PC-9 (cell line): ENCODE measurements at regions not wholly inside any gene's neighbourhood (a gene's known extent, or its start where the extent isn't known, plus 50 kb on each side); places are given as distances from the start of the nearest gene placed in this dataset.

Experiments
- BruUV-seq: library from RNA; stranded (reverse); fragments of 400-500 nt; replicated peaks from 2 replicates; lab custom pipeline; 2021; lab: Mats Ljungman, UMichigan
- CTCF ChIA-PET: fragments of 300-600 bp; sonication (Branson Sonifier 250); formaldehyde crosslinking; loops from one replicate; lab custom pipeline; 2022; ENCODE audit warnings: antibody characterized with exemption; lab: Charles Lee
- POLR2A ChIA-PET: fragments of 300-600 bp; sonication (Branson Sonifier 250); formaldehyde crosslinking; loops from one replicate; lab custom pipeline; 2022; ENCODE audit warnings: antibody characterized with exemption; ENCODE audit not compliant: unreplicated experiment; lab: Charles Lee
- DNase-seq, 2 experiments: peaks; one replicate each; pipeline versions ENCODE4 v3.0.0 to v3.0.0-alpha.2; 2015 to 2022; ENCODE audit warnings: mixed read lengths in 1 of 2
- H2AFZ ChIP-seq: fragments of 200-600 bp; sonication (generic); 2 replicates; pipeline ENCODE4 v1.8.1; 2017; ENCODE audit warnings: antibody characterized with exemption
- H3F3A ChIP-seq: fragments of 200-600 bp; sonication (generic); 2 replicates; pipeline ENCODE4 v1.8.1; 2017; ENCODE audit warnings: antibody characterized with exemption, mild to moderate bottlenecking, low read depth; ENCODE audit not compliant: insufficient read depth
- H3K27ac ChIP-seq: fragments of 200-600 bp; sonication (generic); 2 replicates; pipeline ENCODE4 v1.6.1; 2016; ENCODE audit warnings: mixed run types
- H3K27me3 ChIP-seq: fragments of 200-600 bp; sonication (generic); 2 replicates; pipeline ENCODE4 v1.6.1; 2016; ENCODE audit warnings: low read depth, mixed run types; ENCODE audit not compliant: insufficient read depth
- H3K36me3 ChIP-seq: fragments of 200-600 bp; sonication (generic); 2 replicates; pipeline ENCODE4 v1.6.1; 2016; ENCODE audit warnings: low read depth, mixed run types
- H3K4me1 ChIP-seq: fragments of 200-600 bp; sonication (generic); replicated peaks from 2 replicates; pipeline ENCODE4 v1.6.1; 2016; ENCODE audit warnings: mixed run types; ENCODE audit not compliant: insufficient read depth
- H3K4me2 ChIP-seq: fragments of 200-600 bp; sonication (generic); 2 replicates; pipeline ENCODE4 v1.6.1; 2017; ENCODE audit warnings: mixed run types
- H3K4me3 ChIP-seq: fragments of 200-600 bp; sonication (generic); 2 replicates; pipeline ENCODE4 v1.6.1; 2016; ENCODE audit warnings: mixed run types
- H3K79me2 ChIP-seq: fragments of 200-600 bp; sonication (generic); 2 replicates; pipeline ENCODE4 v1.6.1; 2017; ENCODE audit warnings: low read depth, mixed run types
- H3K9me2 ChIP-seq: fragments of 200-600 bp; sonication (generic); 2 replicates; pipeline ENCODE4 v1.8.1; 2017; ENCODE audit warnings: mild to moderate bottlenecking; ENCODE audit not compliant: insufficient read depth
- H3K9me3 ChIP-seq: fragments of 200-600 bp; sonication (generic); 2 replicates; pipeline ENCODE4 v1.8.1; 2016; ENCODE audit warnings: low read depth; ENCODE audit not compliant: insufficient read depth
- H4K20me1 ChIP-seq: fragments of 200-600 bp; sonication (generic); 2 replicates; pipeline ENCODE4 v1.8.1; 2017; ENCODE audit not compliant: insufficient read depth
- EZH2 ChIP-seq: fragments of 200-600 bp; sonication (generic); IDR thresholded peaks from 2 replicates; pipeline ENCODE4 v1.8.0; 2017; ENCODE audit warnings: antibody characterized with exemption, low read depth
- intact Hi-C: fragments of 100-400 bp; cut with micrococcal nuclease; formaldehyde crosslinking; loops from one replicate; pipeline ENCODE4 v1.10.0; 2022; ENCODE audit not compliant: unreplicated experiment
- TF ChIP-seq, protein P1 (sequence below): fragments of 200-600 bp; sonication (generic); conservative IDR thresholded peaks from 2 replicates; pipeline ENCODE4 v1.6.1; 2017; ENCODE audit warnings: mixed run types, antibody characterized with exemption, mild to moderate bottlenecking, moderate library complexity

DNA sequence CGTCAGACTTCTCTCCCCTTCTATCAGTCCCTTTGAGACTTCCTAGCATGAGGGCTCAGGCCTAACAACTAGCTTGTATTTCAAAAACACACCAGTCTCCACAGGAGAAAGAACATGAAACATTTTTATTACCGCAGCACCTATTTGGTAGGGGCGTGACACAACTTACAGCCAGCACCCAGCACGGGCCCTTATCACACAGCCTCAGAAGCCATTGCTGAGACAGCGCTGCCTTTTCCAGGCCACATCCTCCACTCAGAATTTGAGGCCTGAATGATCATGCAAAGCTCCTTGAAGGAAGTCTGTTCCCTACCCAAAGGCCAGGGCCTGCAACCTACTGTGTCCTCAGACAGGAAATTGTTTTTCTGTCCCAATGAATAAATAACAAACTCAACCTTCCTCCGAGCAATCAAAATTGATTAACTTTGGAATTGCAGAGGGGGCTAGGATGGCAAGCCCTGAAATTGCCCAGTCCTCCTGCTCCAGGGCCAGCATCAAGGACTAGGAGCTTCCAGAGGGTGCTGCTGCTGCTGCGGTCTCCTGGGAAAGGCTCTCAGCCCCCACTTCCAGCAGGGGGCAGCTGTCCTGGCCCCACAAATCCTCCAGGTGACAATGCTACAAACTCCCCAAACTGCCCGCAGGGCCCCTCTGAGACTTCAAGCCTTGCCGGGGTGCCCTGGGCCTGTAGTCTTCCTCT, 94.3 kb upstream of the GALNT2 start:
- Histone ChIP-seq H3K4me3 (no peak overlapping the region), H3F3A (no peaks in the 10 kb centered on the region), H2AFZ (no peak overlapping the region), H3K9me3 (peaks cover 3% of the 10 kb centered on the region; the same call in 1 of the 2 replicates), H3K79me2 (no peaks in the 10 kb centered on the region), H3K9me2 (no peaks in the 10 kb centered on the region), H3K27me3 (peaks cover 10% of the 10 kb centered on the region; the same call in 1 of the 2 replicates), H3K4me1 (no peaks in the 10 kb centered on the region), H3K4me2 (no peak overlapping the region), H3K27ac (no peak overlapping the region), H3K36me3 (no peaks in the 10 kb centered on the region), H4K20me1 (no peaks in the 10 kb centered on the region)
- ChIA-PET CTCF (no interaction called here), POLR2A (no interaction called here)
- intact Hi-C loops, result loop anchor here (1.0 kb wide), 1 partner anchor 297 kb away; no protein-coding TSS in a partner anchor
- TF ChIP-seq, protein P1, sequence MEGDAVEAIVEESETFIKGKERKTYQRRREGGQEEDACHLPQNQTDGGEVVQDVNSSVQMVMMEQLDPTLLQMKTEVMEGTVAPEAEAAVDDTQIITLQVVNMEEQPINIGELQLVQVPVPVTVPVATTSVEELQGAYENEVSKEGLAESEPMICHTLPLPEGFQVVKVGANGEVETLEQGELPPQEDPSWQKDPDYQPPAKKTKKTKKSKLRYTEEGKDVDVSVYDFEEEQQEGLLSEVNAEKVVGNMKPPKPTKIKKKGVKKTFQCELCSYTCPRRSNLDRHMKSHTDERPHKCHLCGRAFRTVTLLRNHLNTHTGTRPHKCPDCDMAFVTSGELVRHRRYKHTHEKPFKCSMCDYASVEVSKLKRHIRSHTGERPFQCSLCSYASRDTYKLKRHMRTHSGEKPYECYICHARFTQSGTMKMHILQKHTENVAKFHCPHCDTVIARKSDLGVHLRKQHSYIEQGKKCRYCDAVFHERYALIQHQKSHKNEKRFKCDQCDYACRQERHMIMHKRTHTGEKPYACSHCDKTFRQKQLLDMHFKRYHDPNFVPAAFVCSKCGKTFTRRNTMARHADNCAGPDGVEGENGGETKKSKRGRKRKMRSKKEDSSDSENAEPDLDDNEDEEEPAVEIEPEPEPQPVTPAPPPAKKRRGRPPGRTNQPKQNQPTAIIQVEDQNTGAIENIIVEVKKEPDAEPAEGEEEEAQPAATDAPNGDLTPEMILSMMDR, result peak; percentile 33; the same call in 1 of the 2 replicates
- no peak for TF ChIP-seq EZH2
- no TSS peak for BruUV-seq
- DNase-seq, result no peak

DNA sequence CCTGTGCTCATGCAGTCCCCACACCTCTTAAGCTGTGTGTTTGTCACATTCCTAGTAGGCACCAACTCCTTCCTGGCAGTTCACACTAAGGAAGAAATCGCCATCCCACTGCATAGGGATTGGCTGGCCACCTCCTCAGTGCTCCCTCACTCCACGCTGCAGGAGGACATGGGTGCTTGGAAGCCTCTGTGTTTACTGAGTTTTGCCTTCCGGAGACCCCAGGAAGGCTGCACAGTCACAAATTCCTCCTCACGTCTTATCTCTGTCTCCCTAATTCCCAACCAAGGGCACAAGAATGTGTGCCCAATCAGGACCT, 93.8 kb upstream of the GALNT2 start:
- Histone ChIP-seq H3K9me2 (no peaks in the 10 kb centered on the region), H3K4me3 (no peak overlapping the region), H4K20me1 (no peaks in the 10 kb centered on the region), H3K27ac (no peak overlapping the region), H2AFZ (no peak overlapping the region), H3K27me3 (peaks cover 10% of the 10 kb centered on the region; the same call in 1 of the 2 replicates), H3K36me3 (no peaks in the 10 kb centered on the region), H3K9me3 (peaks cover 3% of the 10 kb centered on the region; the same call in 1 of the 2 replicates), H3K4me2 (no peak overlapping the region), H3K79me2 (no peaks in the 10 kb centered on the region), H3F3A (no peaks in the 10 kb centered on the region), H3K4me1 (no peaks in the 10 kb centered on the region)
- BruUV-seq, result no TSS peak
- ChIA-PET POLR2A (no interaction called here), CTCF (no interaction called here)
- TF ChIP-seq, protein P1, result no peak; the same call in 1 of the 2 replicates
- TF ChIP-seq EZH2, result no peak
- DNase-seq, result no peak
- intact Hi-C loops, result loop anchor here (1.0 kb wide), 1 partner anchor 296 kb away; no protein-coding TSS in a partner anchor

DNA sequence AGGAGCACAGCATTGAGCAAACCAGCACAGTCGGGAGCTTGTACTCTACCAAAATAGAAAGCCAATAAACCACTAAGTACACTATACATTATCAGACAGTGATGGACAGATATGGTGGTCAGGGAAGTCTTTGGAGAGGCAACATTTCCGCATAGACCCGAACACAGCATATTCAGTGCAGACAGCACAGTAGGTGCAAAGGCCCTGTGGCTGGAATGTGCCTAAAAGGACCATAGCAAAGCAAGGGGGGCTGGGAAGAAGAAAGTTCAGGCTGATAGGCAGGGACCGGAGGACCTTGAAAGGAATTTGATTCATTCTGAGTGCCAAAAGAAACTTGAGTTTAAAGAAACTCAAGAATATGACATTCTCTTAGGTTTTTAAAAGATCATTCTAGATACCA, 92.0 kb upstream of the GALNT2 start:
- no peaks in the 10 kb centered on the region for H3K36me3 ChIP-seq
- POLR2A ChIA-PET, result no interaction called here
- no peaks in the 10 kb centered on the region for H4K20me1 ChIP-seq
- peaks cover 3% of the 10 kb centered on the region; the same call in 1 of the 2 replicates for H3K9me3 ChIP-seq
- no peak overlapping the region for H3K4me3 ChIP-seq
- peaks cover 4% of the 10 kb centered on the region; the same call in 1 of the 2 replicates for H3K4me1 ChIP-seq
- no peak for DNase-seq
- H3K79me2 ChIP-seq, result no peaks in the 10 kb centered on the region
- CTCF ChIA-PET, result no interaction called here
- no TSS peak for BruUV-seq
- H3K27me3 ChIP-seq, result peaks cover 10% of the 10 kb centered on the region; the same call in 1 of the 2 replicates
- H3K4me2 ChIP-seq, result no peak overlapping the region
- H3F3A ChIP-seq, result no peaks in the 10 kb centered on the region
- no peak overlapping the region for H2AFZ ChIP-seq
- H3K27ac ChIP-seq, result no peak overlapping the region
- TF ChIP-seq EZH2, result no peak
- TF ChIP-seq, protein P1, result no peak
- H3K9me2 ChIP-seq, result no peaks in the 10 kb centered on the region
- intact Hi-C loops, result no loop called here
